Neural progenitor cell (in vitro differentiated cells): ENCODE measurements at regions not wholly inside any gene's neighbourhood (a gene's known extent, or its start where the extent isn't known, plus 50 kb on each side); places are given as distances from the start of the nearest gene placed in this dataset.

Experiments
- EZH2 ChIP-seq: fragments of 200-600 bp; sonication (generic); IDR thresholded peaks from 2 replicates; pipeline ENCODE4 v1.6.1; 2017; ENCODE audit warnings: antibody characterized with exemption, mild to moderate bottlenecking, moderate library complexity
- EZH2phosphoT487 ChIP-seq: fragments of 200-600 bp; sonication (generic); IDR thresholded peaks from 2 replicates; pipeline ENCODE4 v1.6.1; 2017; ENCODE audit warnings: antibody characterized with exemption
- TF ChIP-seq, protein P1 (sequence below): fragments of 200-600 bp; sonication (generic); IDR thresholded peaks from 2 replicates; pipeline ENCODE4 v1.5.1; 2017; ENCODE audit warnings: antibody characterized with exemption, mild to moderate bottlenecking

GRCh38 chr14:65226824-65227604 lies 124.7 kb upstream of the MAX start:
- TF ChIP-seq, protein P1, sequence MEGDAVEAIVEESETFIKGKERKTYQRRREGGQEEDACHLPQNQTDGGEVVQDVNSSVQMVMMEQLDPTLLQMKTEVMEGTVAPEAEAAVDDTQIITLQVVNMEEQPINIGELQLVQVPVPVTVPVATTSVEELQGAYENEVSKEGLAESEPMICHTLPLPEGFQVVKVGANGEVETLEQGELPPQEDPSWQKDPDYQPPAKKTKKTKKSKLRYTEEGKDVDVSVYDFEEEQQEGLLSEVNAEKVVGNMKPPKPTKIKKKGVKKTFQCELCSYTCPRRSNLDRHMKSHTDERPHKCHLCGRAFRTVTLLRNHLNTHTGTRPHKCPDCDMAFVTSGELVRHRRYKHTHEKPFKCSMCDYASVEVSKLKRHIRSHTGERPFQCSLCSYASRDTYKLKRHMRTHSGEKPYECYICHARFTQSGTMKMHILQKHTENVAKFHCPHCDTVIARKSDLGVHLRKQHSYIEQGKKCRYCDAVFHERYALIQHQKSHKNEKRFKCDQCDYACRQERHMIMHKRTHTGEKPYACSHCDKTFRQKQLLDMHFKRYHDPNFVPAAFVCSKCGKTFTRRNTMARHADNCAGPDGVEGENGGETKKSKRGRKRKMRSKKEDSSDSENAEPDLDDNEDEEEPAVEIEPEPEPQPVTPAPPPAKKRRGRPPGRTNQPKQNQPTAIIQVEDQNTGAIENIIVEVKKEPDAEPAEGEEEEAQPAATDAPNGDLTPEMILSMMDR = no peak
- TF ChIP-seq EZH2phosphoT487 (no peak), EZH2 (no peak)
